HG02938 (cell line): ENCODE measurements at regions not wholly inside any gene's neighbourhood (a gene's known extent, or its start where the extent isn't known, plus 50 kb on each side); places are given as distances from the start of the nearest gene placed in this dataset.

Experiments
- ATAC-seq: cut with Tn5 transposase; IDR thresholded peaks from one replicate; pipeline ENCODE4 v1.9.1; 2021; ENCODE audit warnings: mild to moderate bottlenecking, moderate library complexity; ENCODE audit not compliant: unreplicated experiment

- ATAC-seq: no peak
Observed at GRCh38 chr2:217153510-217153909, 293.6 kb upstream of the TNP1 start.

GRCh38 chr2:217152831-217153230, 293.0 kb upstream of the TNP1 start:
- no peak for ATAC-seq

- no peak for ATAC-seq
Observed at GRCh38 chr2:217151509-217152206, 291.8 kb upstream of the TNP1 start.

GRCh38 chr2:217150236-217150635, 290.4 kb upstream of the TNP1 start:
- no peak for ATAC-seq

GRCh38 chr2:217149087-217149660, 289.3 kb upstream of the TNP1 start:
- no peak for ATAC-seq

GRCh38 chr2:217147818-217148217, 288.0 kb upstream of the TNP1 start:
- ATAC-seq: no peak

- ATAC-seq: no peak
Observed at GRCh38 chr2:217146956-217147355, 287.1 kb upstream of the TNP1 start.

GRCh38 chr2:217142649-217143266, 282.9 kb upstream of the TNP1 start:
- ATAC-seq: no peak

- no peak for ATAC-seq
Observed at GRCh38 chr2:217138284-217138683, 278.4 kb upstream of the TNP1 start.

GRCh38 chr2:217127744-217128143, 267.9 kb upstream of the TNP1 start:
- ATAC-seq: no peak

GRCh38 chr2:217125014-217125413, 265.1 kb upstream of the TNP1 start:
- ATAC-seq: no peak

GRCh38 chr2:217124050-217124449, 264.2 kb upstream of the TNP1 start:
- ATAC-seq: no peak

GRCh38 chr2:217121565-217121964, 261.7 kb upstream of the TNP1 start:
- ATAC-seq: no peak

- no peak for ATAC-seq
Observed at GRCh38 chr2:217120429-217120828, 260.6 kb upstream of the TNP1 start.

GRCh38 chr2:217118559-217119284, 258.9 kb upstream of the TNP1 start:
- no peak for ATAC-seq

GRCh38 chr2:217117523-217117922, 257.7 kb upstream of the TNP1 start:
- no peak for ATAC-seq

- ATAC-seq: no peak
Observed at GRCh38 chr2:217116610-217117009, 256.7 kb upstream of the TNP1 start.

GRCh38 chr2:217114117-217114516, 254.3 kb upstream of the TNP1 start:
- no peak for ATAC-seq

GRCh38 chr2:217113491-217113890, 253.6 kb upstream of the TNP1 start:
- no peak for ATAC-seq

- ATAC-seq: no peak
Observed at GRCh38 chr2:217110550-217110949, 250.7 kb upstream of the TNP1 start.

- no peak for ATAC-seq
Observed at GRCh38 chr2:217108575-217109027, 248.7 kb upstream of the TNP1 start.

- no peak for ATAC-seq
Observed at GRCh38 chr2:217108086-217108485, 248.2 kb upstream of the TNP1 start.
